K562 (cell line): ENCODE measurements at regions not wholly inside any gene's neighbourhood (a gene's known extent, or its start where the extent isn't known, plus 50 kb on each side); places are given as distances from the start of the nearest gene placed in this dataset.

ENCODE experiments used
- ATAC-seq: fragments of 200-7000 bp; cut with Tn5 transposase; 3 replicates; pipeline ENCODE4 v1.9.1; 2020; ENCODE audit warnings: moderate library complexity
- BruUV-seq: library from RNA; stranded (reverse); fragments of 400-500 nt; replicated peaks from 2 replicates; lab custom pipeline; 2021; lab: Mats Ljungman, UMichigan
- CTCF ChIA-PET: fragments of 300-600 bp; formaldehyde crosslinking; extraction: SDS; loops from one replicate; lab custom pipeline; 2021; ENCODE audit warnings: low intra/inter-chr PET ratio; lab: Yijun Ruan, JAX
- POLR2A ChIA-PET: fragments of 300-600, 350-650 bp; sonication (Branson Sonifier 250); formaldehyde crosslinking; extraction: SDS; loops from one replicate; lab custom pipeline; 2021; ENCODE audit warnings: antibody characterized with exemption, inconsistent platforms; lab: Yijun Ruan, JAX
- DNase-seq, 4 experiments: peaks; one replicate each; pipeline versions ENCODE4 v3.0.0 to v3.0.0-alpha.2; 2011 to 2018; ENCODE audit warnings: low spot score in 3 of 4, mixed read lengths in 3 of 4; ENCODE audit errors: extremely low read depth in 1 of 4
- FAIRE-seq: peaks from 2 replicates; lab custom pipeline; 2011; peaks lifted over from hg19 to GRCh38; lab: Jason Lieb, UNC
- H2AFZ ChIP-seq: 2 replicates; pipeline ENCODE4 v1.6.0; 2011; ENCODE audit warnings: low read depth, low read length, control low read depth, inconsistent platforms
- H3K27ac ChIP-seq: fragments of 200-600 bp; 3 replicates; pipeline ENCODE4 v1.8.0; 2011; ENCODE audit warnings: low read depth, mild to moderate bottlenecking, control low read depth, inconsistent platforms, low read length, moderate library complexity, mixed read lengths; ENCODE audit errors: extremely low read depth
- H3K27me3 ChIP-seq, 2 experiments: fragments of 300-600 bp in 1 of 2; 2 replicates in 1 of 2; 3 replicates in 1 of 2; pipeline versions ENCODE4 v1.6.0 to v1.8.0; 2011; ENCODE audit warnings: inconsistent platforms in 2 of 2, low read length in 2 of 2, mild to moderate bottlenecking in 1 of 2, mixed read lengths in 1 of 2, moderate library complexity in 1 of 2; ENCODE audit not compliant: control insufficient read depth in 2 of 2, insufficient read depth in 2 of 2
- H3K36me3 ChIP-seq: fragments of 300-600 bp; 3 replicates; pipeline ENCODE4 v1.8.0; 2011; ENCODE audit warnings: mild to moderate bottlenecking, low read length, inconsistent platforms; ENCODE audit not compliant: control insufficient read depth, insufficient read depth
- H3K4me1 ChIP-seq, 2 experiments: fragments of 200-600 bp in 1 of 2; replicated peaks in 1 of 2; 2 replicates in 1 of 2; 3 replicates in 1 of 2; pipeline versions ENCODE4 v1.5.1 to v1.8.0; 2011; ENCODE audit warnings: inconsistent platforms in 2 of 2, low read length in 2 of 2, mild to moderate bottlenecking in 1 of 2, mixed read lengths in 1 of 2, moderate library complexity in 1 of 2; ENCODE audit not compliant: control insufficient read depth in 2 of 2, insufficient read depth in 2 of 2
- H3K4me2 ChIP-seq: 2 replicates; pipeline ENCODE4 v1.6.1; 2011; ENCODE audit warnings: low read length, control low read depth, inconsistent platforms, mixed read lengths; ENCODE audit not compliant: insufficient read depth
- H3K4me3 ChIP-seq: fragments of 200-600 bp; sonication (generic), shearing (Covaris generic); 2 replicates; pipeline ENCODE4 v1.5.1; 2016; ENCODE audit warnings: control low read depth, inconsistent platforms
- H3K79me2 ChIP-seq: fragments of 200-600 bp; 3 replicates; pipeline ENCODE4 v1.8.0; 2011; ENCODE audit warnings: low read length, inconsistent platforms; ENCODE audit not compliant: control insufficient read depth, insufficient read depth
- H3K9ac ChIP-seq, 2 experiments: 2 replicates each; pipeline versions ENCODE4 v1.6.0 to v1.6.1; 2011; ENCODE audit warnings: low read depth in 2 of 2, low read length in 2 of 2, control low read depth in 1 of 2, inconsistent platforms in 1 of 2, mild to moderate bottlenecking in 1 of 2, mixed read lengths in 1 of 2; ENCODE audit not compliant: insufficient read depth in 1 of 2
- H3K9me1 ChIP-seq: one replicate; pipeline ENCODE4 v1.6.0; 2011; ENCODE audit warnings: inconsistent platforms, mild to moderate bottlenecking, low read length, moderate library complexity; ENCODE audit not compliant: control insufficient read depth, insufficient read depth
- H3K9me3 ChIP-seq: replicated peaks from 2 replicates; pipeline ENCODE4 v1.5.1; 2011; ENCODE audit warnings: low read depth, low read length, inconsistent platforms; ENCODE audit not compliant: control insufficient read depth, insufficient read depth
- H4K20me1 ChIP-seq: replicated peaks from 2 replicates; pipeline ENCODE4 v1.6.1; 2011; ENCODE audit warnings: low read length, inconsistent platforms, mixed read lengths; ENCODE audit not compliant: control insufficient read depth, insufficient read depth
- ARNT ChIP-seq, 2 experiments: fragments of 450-650 bp; IDR thresholded peaks; 2 replicates each; pipeline ENCODE4 v1.6.1; 2016; ENCODE audit warnings: mild to moderate bottlenecking in 1 of 2
- CC2D1A ChIP-seq: fragments of 450-650 bp; IDR thresholded peaks from 2 replicates; pipeline ENCODE4 v1.6.1; 2017; ENCODE audit warnings: mild to moderate bottlenecking
- CTBP1 ChIP-seq: fragments of 450-650 bp; IDR thresholded peaks from 2 replicates; pipeline ENCODE4 v1.6.1; 2016; ENCODE audit warnings: borderline replicate concordance
- CTCF ChIP-seq, 3 experiments: IDR thresholded peaks in 2 of 3; conservative IDR thresholded peaks in 1 of 3; 2 replicates each; pipeline ENCODE4 v1.5.1; 2011 to 2012; ENCODE audit warnings: low read length in 3 of 3, mild to moderate bottlenecking in 3 of 3, control low read depth in 2 of 3, improper control_type of control experiment in 1 of 3, inconsistent platforms in 1 of 3, low read depth in 1 of 3, mixed read lengths in 1 of 3, moderate library complexity in 1 of 3; ENCODE audit not compliant: insufficient read depth in 2 of 3
- ESRRB ChIP-seq: fragments of 250-450 bp; sonication (Bioruptor Pico); IDR thresholded peaks from 2 replicates; pipeline ENCODE4 v1.5.0; 2020; ENCODE audit warnings: mild to moderate bottlenecking, moderate library complexity, borderline replicate concordance
- HDAC1 ChIP-seq, 2 experiments: fragments of 450-650 bp; IDR thresholded peaks; 2 replicates each; pipeline ENCODE4 v1.6.1; 2016 to 2017; ENCODE audit warnings: inconsistent platforms in 1 of 2, mild to moderate bottlenecking in 1 of 2, moderate library complexity in 1 of 2
- HDAC2 ChIP-seq: fragments of 450-650 bp; IDR thresholded peaks from 2 replicates; pipeline ENCODE4 v1.6.1; 2016; ENCODE audit warnings: mild to moderate bottlenecking
- KHSRP ChIP-seq: fragments of 450-650 bp; IDR thresholded peaks from 2 replicates; pipeline ENCODE4 v1.6.1; 2017
- MLX ChIP-seq, 2 experiments: fragments of 450-650 bp in 1 of 2; sonication (generic) in 1 of 2; formaldehyde crosslinking; conservative IDR thresholded peaks; 2 replicates each; pipeline versions ENCODE4 v1.4.0 to v1.8.1; 2020 to 2022; ENCODE audit warnings: mild to moderate bottlenecking in 1 of 2, missing genetic modification reagents in 1 of 2
- MTF1 ChIP-seq: fragments of 250-450 bp; sonication (Bioruptor Pico); IDR thresholded peaks from 2 replicates; pipeline ENCODE4 v1.9.0; 2021; ENCODE audit warnings: moderate library complexity, mild to moderate bottlenecking, inconsistent platforms, borderline replicate concordance
- NCOA2 ChIP-seq, 2 experiments: fragments of 450-650 bp; IDR thresholded peaks; 2 replicates each; pipeline ENCODE4 v1.6.1; 2018; ENCODE audit warnings: mild to moderate bottlenecking in 2 of 2, moderate library complexity in 1 of 2; ENCODE audit not compliant: partially characterized antibody in 2 of 2
- NONO ChIP-seq, 2 experiments: fragments of 200-400 bp in 1 of 2; fragments of 450-650 bp in 1 of 2; formaldehyde crosslinking in 1 of 2; IDR thresholded peaks; 2 replicates each; pipeline ENCODE4 v1.6.1; 2017; ENCODE audit warnings: low read depth in 2 of 2, mild to moderate bottlenecking in 2 of 2, moderate library complexity in 2 of 2, low read length in 1 of 2
- NR0B1 ChIP-seq: fragments of 450-650 bp; IDR thresholded peaks from one replicate; pipeline ENCODE4 v1.6.1; 2018; ENCODE audit warnings: mild to moderate bottlenecking, moderate library complexity; ENCODE audit not compliant: partially characterized antibody
- NR2C1 ChIP-seq, 2 experiments: fragments of 450-650 bp; IDR thresholded peaks; 2 replicates each; pipeline ENCODE4 v1.6.1; 2017; ENCODE audit warnings: mild to moderate bottlenecking in 2 of 2, antibody characterized with exemption in 1 of 2, inconsistent platforms in 1 of 2, missing compliant biosample characterization in 1 of 2, missing genetic modification characterization in 1 of 2
- ZNF280A ChIP-seq: fragments of 450-650 bp; IDR thresholded peaks from 2 replicates; pipeline ENCODE4 v1.6.1; 2018; ENCODE audit warnings: mild to moderate bottlenecking, low read depth; ENCODE audit not compliant: partially characterized antibody
- ZNF395 ChIP-seq: fragments of 200-800 bp; sonication (Bioruptor generic); IDR thresholded peaks from 2 replicates; pipeline ENCODE4 v1.6.1; 2017; ENCODE audit warnings: missing genetic modification characterization, missing compliant biosample characterization
- WGBS: fragments of 100-300 bp; shearing (Covaris generic); methylation state at CpG from one replicate; pipeline ENCODE4 v1.1.6; 2016; ENCODE audit warnings: low coverage, mixed read lengths; ENCODE audit not compliant: insufficient coverage; ENCODE audit errors: missing lambda C conversion rate; 5-methylcytosine and 5-hydroxymethylcytosine counted together
- in situ Hi-C: fragments of 300-500 bp; cut with MboI; formaldehyde crosslinking; loops from 4 replicates; pipeline ENCODE4 v1.15.0; 2018; ENCODE audit warnings: inconsistent platforms, mixed read lengths
- intact Hi-C: fragments of 100-400 bp; cut with micrococcal nuclease; formaldehyde crosslinking; loops from 2 replicates; pipeline ENCODE4 v1.14.2; 2022

GRCh38 chr15:39332846-39333245 is 248.0 kb upstream of the THBS1 start:
- H3K4me2 ChIP-seq: no peak overlapping the region
- intact Hi-C loops (no loop called here), in situ Hi-C loops (no loop called here)
- no peaks in the 10 kb centered on the region for H3K79me2 ChIP-seq
- H3K4me1 ChIP-seq: no peaks in the 10 kb centered on the region
- H3K9me3 ChIP-seq: no peaks in the 10 kb centered on the region
- H2AFZ ChIP-seq: no peak overlapping the region
- no peak overlapping the region for H3K9ac ChIP-seq
- H3K4me3 ChIP-seq: no peak overlapping the region
- no peaks in the 10 kb centered on the region for H3K9me1 ChIP-seq
- ATAC-seq: no peak
- H3K36me3 ChIP-seq: no peaks in the 10 kb centered on the region
- POLR2A ChIA-PET: interaction anchor here (1.1 kb wide), 1 partner anchor 15 kb away, joined by 3 read pairs; no protein-coding TSS in a partner anchor
- no peak for FAIRE-seq
- H3K27ac ChIP-seq: no peak overlapping the region
- WGBS: 0% methylated on average over 5 of the region's 5 CpGs
- H3K27me3 ChIP-seq: peaks cover 0 to 9% of the 10 kb centered on the region in 2 experiments; a peak in 4 of 5 replicates
- BruUV-seq: no TSS peak
- H4K20me1 ChIP-seq: no peaks in the 10 kb centered on the region
- CTCF ChIA-PET: no interaction called here
- no peak for DNase-seq
- TF ChIP-seq HDAC1 (IDR thresholded peaks at IDR 0.05): no peak
- no peak for TF ChIP-seq HDAC2
- TF ChIP-seq CTBP1: no peak
- no peak for TF ChIP-seq NCOA2 (IDR thresholded peaks at IDR 0.05; ENCODE audit: partially characterized antibody in 2 of 2)
- no peak for TF ChIP-seq MLX (CRISPR knock-in tag; conservative IDR thresholded peaks at IDR 0.05)
- no peak for TF ChIP-seq NR2C1 (IDR thresholded peaks at IDR 0.05)
- no peak for TF ChIP-seq NR2C1 (tag; IDR thresholded peaks at IDR 0.05)
- TF ChIP-seq CTCF (IDR thresholded peaks at IDR 0.05 in 2 of 3, conservative IDR thresholded peaks at IDR 0.05 in 1 of 3; ENCODE audit: insufficient read depth in 2 of 3, low read depth in 1 of 3, low read length in 3 of 3): no peak
- no peak for TF ChIP-seq NR0B1
- no peak for TF ChIP-seq MTF1 (CRISPR knock-in tag)
- no peak for TF ChIP-seq ARNT (IDR thresholded peaks at IDR 0.05)
- TF ChIP-seq KHSRP: no peak
- no peak for TF ChIP-seq ZNF280A
- TF ChIP-seq ESRRB (CRISPR knock-in tag): no peak
- no peak for TF ChIP-seq NONO (IDR thresholded peaks at IDR 0.05; ENCODE audit: low read depth in 2 of 2, low read length in 1 of 2)
- TF ChIP-seq CC2D1A: no peak
- TF ChIP-seq ZNF395 (CRISPR knock-in tag): no peak
